HG02852 (cell line): ENCODE measurements at regions not wholly inside any gene's neighbourhood (a gene's known extent, or its start where the extent isn't known, plus 50 kb on each side); places are given as distances from the start of the nearest gene placed in this dataset.
A peak's percentile ranks its signal among the peaks of the same experiment; 100 is the strongest.
"Not testable (repeated sequence)": the region's sequence is repeated elsewhere in the genome, so short reads cannot be mapped to it uniquely, and the experiment has no call there.

Experiments
- ATAC-seq: cut with Tn5 transposase; IDR thresholded peaks from one replicate; pipeline ENCODE4 v1.9.1; 2021; ENCODE audit warnings: mild to moderate bottlenecking, moderate library complexity; ENCODE audit not compliant: unreplicated experiment

GRCh38 chr7:142447762-142448161, 189.9 kb upstream of the PRSS58 start:
- ATAC-seq: no peak

- no peak for ATAC-seq
Measured at GRCh38 chr7:142445019-142445686, 187.3 kb upstream of the PRSS58 start.

DNA sequence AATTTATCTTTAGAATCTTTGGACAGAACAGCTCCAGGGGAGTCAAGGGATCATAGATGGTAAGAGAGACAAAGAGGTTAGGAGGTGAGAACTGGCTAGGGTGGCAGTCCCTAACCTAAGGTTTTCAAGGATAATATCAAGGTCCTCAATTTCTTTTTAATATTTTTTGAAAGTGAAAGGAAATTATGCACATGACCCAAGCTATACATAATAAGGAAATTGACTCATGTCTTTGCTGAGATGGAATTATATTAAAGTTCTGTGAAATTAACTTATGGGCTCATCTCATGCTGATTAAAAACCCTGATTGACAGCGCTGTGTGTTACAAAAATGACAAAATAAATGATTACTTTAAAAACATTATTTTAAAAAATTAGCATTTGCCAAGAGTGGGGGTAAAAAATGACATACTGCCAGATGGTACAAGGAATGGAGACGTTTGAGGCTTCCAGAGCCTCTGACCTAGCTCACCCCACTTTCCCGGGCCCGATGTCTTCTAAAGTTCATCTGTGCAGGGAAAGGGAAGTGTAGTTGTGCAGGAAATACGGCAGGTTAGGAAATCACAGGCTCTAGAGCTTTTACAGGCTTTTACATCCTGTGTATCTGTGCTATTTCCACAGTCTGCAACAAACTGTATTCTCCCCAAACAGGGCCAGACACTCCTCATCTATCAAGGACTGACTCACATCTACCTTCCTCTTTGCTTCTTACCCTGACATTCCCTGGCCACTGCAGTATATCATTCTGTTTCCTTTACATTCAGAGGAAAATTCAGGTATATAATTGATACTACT, 185.6 kb upstream of the PRSS58 start:
- no peak for ATAC-seq

DNA sequence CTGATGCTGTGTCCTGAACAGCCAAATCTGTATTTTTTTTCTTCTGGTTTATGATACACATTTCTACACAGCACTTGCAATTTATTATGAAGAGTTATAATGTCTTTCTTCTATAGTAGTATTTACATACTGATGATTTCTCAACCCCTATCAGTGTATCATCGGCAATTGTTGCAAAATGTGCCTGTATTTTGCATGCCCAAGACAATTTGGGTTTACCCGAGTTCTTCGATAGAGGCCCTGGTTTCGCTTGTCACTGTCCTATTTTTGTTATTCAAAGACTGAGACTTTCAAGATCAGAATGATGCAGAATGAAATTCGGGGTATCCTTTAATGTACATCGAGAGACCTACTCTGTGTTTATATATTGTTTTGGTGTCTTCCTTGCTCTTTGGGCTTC, 184.5 kb upstream of the PRSS58 start:
- ATAC-seq: no peak

DNA sequence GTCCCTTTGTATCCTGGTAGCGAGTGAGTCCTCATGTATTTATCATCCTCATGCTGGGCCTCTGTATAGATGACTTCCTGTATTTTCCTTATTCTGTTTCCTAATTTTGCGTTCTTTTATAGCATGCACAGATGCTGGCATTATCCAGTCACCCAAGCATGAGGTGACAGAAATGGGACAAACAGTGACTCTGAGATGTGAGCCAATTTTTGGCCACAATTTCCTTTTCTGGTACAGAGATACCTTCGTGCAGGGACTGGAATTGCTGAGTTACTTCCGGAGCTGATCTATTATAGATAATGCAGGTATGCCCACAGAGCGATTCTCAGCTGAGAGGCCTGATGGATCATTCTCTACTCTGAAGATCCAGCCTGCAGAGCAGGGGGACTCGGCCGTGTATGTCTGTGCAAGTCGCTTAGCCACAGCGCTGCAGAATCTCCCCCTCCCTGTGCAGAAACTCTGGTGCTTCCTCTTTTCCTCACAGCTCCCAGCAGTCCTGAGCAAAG, 183.1 kb upstream of the PRSS58 start:
- ATAC-seq: peak; percentile 37

- no peak for ATAC-seq
Measured at GRCh38 chr7:142440219-142440905, 182.5 kb upstream of the PRSS58 start.

GRCh38 chr7:142439739-142440138, 181.9 kb upstream of the PRSS58 start:
- ATAC-seq: peak; percentile 48

- ATAC-seq: no peak
Measured at GRCh38 chr7:142438923-142439515, 181.2 kb upstream of the PRSS58 start.

- no peak for ATAC-seq
Measured at GRCh38 chr7:142438235-142438922, 180.5 kb upstream of the PRSS58 start.

- ATAC-seq: no peak
Measured at GRCh38 chr7:142437741-142438140, 179.9 kb upstream of the PRSS58 start.

- no peak for ATAC-seq
Measured at GRCh38 chr7:142436601-142437000, 178.7 kb upstream of the PRSS58 start.

GRCh38 chr7:142435606-142436005, 177.7 kb upstream of the PRSS58 start:
- not testable (repeated sequence) for ATAC-seq

- ATAC-seq: no peak
Measured at GRCh38 chr7:142434666-142435167, 176.9 kb upstream of the PRSS58 start.

GRCh38 chr7:142434133-142434532, 176.3 kb upstream of the PRSS58 start:
- ATAC-seq: peak; percentile 56

DNA sequence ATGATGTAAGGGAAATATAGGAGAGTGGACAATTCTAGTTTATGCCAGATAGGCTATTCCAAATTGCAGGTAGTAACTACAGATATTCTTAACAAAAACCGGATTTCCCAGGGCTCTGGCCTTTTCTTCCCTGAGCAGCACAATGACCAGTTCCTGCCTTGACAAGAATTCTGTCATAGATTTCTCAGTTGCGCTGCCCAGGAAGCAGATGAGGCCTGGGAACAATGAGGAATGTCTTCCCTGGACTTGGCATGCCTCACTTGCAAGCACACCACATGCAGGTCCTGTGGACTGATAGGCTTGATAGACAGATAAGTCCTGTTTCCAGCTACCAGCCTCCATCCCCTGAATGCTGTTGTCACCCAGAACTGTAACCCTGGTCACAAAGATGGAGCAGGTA, 174.5 kb upstream of the PRSS58 start:
- no peak for ATAC-seq

DNA sequence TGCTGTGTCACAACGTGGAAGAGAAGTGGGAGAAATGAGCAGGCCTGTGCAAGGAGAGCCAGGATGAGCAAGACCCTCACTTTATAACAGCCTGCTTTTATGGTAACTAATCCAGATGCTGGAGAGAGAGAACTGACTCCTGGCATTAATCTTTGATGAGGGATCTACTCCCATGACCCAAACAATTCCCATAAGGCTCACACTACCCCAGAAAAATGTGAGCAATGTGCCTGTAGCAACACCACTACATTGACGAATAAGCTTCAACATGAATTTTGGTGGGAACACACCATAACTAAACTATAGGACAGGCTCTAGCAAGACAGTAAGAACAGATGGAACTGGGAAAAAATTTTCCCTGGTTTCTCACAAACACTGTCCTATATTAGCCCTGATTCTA, 173.6 kb upstream of the PRSS58 start:
- ATAC-seq: no peak

DNA sequence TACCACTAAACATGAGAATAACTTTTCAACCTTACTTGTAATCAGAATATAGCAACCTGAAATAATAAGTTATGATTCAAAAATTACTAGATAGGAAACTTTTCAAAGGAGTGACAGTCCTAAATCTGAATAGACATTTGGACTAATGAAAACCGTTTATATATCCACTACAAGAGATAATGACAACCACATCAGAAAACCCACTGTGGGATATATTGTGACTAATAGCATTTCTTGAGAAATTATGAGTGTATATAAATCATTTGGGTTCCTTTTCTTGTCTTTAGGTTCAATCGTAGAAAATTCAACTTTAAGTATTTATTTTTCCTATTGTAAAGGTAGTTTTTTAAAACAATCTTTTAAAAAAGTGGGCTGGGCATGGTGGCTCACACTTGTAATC, 170.2 kb upstream of the PRSS58 start:
- no peak for ATAC-seq

- ATAC-seq: no peak
Measured at GRCh38 chr7:142425281-142425680, 167.4 kb upstream of the PRSS58 start.

GRCh38 chr7:142422621-142423020, 164.8 kb upstream of the PRSS58 start:
- ATAC-seq: no peak

GRCh38 chr7:142420554-142421362, 162.9 kb upstream of the PRSS58 start:
- ATAC-seq: no peak
